Keratinocyte (primary cell): ENCODE measurements at regions not wholly inside any gene's neighbourhood (a gene's known extent, or its start where the extent isn't known, plus 50 kb on each side); places are given as distances from the start of the nearest gene placed in this dataset.

ENCODE experiments used
- EZH2 ChIP-seq: IDR thresholded peaks from one replicate; pipeline ENCODE4 v1.6.1; 2012; ENCODE audit warnings: inconsistent platforms, mild to moderate bottlenecking, low read length, moderate library complexity
- TF ChIP-seq, protein P1 (sequence below), 3 experiments: IDR thresholded peaks in 1 of 3; conservative IDR thresholded peaks in 1 of 3; optimal IDR thresholded peaks in 1 of 3; 2 replicates in 2 of 3; 3 replicates in 1 of 3; pipeline versions ENCODE3 to v1.5.1; 2011; ENCODE audit warnings: low read length in 3 of 3, mild to moderate bottlenecking in 3 of 3, moderate library complexity in 2 of 3, control low read depth in 1 of 3, inconsistent platforms in 1 of 3; ENCODE audit not compliant: insufficient read depth in 2 of 3; ENCODE audit errors: extremely low read depth in 1 of 3

DNA sequence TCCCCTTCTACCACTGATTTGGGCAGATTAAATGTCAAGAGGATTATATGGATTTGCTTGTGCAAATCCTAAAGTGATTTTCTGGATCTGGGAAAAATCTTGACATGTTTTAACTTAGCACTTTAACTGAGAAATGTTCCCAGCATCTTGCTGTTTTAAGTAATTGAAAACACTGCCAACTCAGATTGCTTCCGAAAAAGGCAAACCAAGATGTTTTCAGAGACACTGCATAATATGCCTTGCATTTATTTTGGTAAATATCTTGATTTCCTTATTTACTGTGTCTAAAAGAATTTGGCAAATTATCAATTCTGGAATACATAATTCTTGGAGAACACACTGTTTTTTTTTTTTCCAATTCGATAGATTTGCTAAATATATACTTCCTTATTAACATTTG lies 385.0 kb upstream of the FAM98A start:
- TF ChIP-seq, protein P1, sequence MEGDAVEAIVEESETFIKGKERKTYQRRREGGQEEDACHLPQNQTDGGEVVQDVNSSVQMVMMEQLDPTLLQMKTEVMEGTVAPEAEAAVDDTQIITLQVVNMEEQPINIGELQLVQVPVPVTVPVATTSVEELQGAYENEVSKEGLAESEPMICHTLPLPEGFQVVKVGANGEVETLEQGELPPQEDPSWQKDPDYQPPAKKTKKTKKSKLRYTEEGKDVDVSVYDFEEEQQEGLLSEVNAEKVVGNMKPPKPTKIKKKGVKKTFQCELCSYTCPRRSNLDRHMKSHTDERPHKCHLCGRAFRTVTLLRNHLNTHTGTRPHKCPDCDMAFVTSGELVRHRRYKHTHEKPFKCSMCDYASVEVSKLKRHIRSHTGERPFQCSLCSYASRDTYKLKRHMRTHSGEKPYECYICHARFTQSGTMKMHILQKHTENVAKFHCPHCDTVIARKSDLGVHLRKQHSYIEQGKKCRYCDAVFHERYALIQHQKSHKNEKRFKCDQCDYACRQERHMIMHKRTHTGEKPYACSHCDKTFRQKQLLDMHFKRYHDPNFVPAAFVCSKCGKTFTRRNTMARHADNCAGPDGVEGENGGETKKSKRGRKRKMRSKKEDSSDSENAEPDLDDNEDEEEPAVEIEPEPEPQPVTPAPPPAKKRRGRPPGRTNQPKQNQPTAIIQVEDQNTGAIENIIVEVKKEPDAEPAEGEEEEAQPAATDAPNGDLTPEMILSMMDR (optimal IDR thresholded peaks at IDR 0.05 in 1 of 3, IDR thresholded peaks at IDR 0.05 in 1 of 3, conservative IDR thresholded peaks at IDR 0.05 in 1 of 3; ENCODE audit: extremely low read depth in 1 of 3, insufficient read depth in 2 of 3, low read length in 3 of 3) = no peak
- TF ChIP-seq EZH2 = no peak
